Fibroblast of pulmonary artery (primary cell): ENCODE measurements at regions not wholly inside any gene's neighbourhood (a gene's known extent, or its start where the extent isn't known, plus 50 kb on each side); places are given as distances from the start of the nearest gene placed in this dataset.
A peak's percentile ranks its signal among the peaks of the same experiment; 100 is the strongest.

Experiments used
- DNase-seq: peaks from one replicate; pipeline ENCODE4 v3.0.0-alpha.2; 2010; ENCODE audit warnings: low read depth
- H3K4me3 ChIP-seq: replicated peaks from 2 replicates; pipeline ENCODE4 v1.5.1; 2011; ENCODE audit warnings: low read depth, mild to moderate bottlenecking, control low read depth, low read length, moderate library complexity
- TF ChIP-seq, protein P1 (sequence below): IDR thresholded peaks from 2 replicates; pipeline ENCODE4 v1.5.1; 2011; ENCODE audit warnings: mild to moderate bottlenecking, control low read depth, low read length, inconsistent platforms; ENCODE audit errors: missing control alignments

DNA sequence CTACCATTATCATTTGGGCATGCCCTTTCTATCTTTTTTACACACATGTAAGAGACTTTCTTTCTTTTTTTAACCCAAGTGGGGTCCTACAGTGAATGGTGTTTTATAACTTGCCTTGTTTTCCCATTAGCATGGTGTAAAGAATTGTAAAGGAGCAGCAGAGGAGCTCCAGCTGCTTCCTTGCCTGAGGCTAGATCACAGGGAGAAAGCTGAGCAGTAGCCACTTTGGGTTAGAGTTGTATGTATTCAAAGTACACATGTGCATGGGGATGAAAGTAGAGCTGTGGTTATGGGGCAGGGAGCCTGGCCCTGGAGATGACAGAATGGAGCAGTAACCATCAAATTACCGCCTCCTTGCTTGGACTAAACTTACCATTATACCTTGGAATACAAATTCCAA is 231.1 kb upstream of the PDZRN3 start:
- H3K4me3 ChIP-seq: no peak overlapping the region
- TF ChIP-seq, protein P1, sequence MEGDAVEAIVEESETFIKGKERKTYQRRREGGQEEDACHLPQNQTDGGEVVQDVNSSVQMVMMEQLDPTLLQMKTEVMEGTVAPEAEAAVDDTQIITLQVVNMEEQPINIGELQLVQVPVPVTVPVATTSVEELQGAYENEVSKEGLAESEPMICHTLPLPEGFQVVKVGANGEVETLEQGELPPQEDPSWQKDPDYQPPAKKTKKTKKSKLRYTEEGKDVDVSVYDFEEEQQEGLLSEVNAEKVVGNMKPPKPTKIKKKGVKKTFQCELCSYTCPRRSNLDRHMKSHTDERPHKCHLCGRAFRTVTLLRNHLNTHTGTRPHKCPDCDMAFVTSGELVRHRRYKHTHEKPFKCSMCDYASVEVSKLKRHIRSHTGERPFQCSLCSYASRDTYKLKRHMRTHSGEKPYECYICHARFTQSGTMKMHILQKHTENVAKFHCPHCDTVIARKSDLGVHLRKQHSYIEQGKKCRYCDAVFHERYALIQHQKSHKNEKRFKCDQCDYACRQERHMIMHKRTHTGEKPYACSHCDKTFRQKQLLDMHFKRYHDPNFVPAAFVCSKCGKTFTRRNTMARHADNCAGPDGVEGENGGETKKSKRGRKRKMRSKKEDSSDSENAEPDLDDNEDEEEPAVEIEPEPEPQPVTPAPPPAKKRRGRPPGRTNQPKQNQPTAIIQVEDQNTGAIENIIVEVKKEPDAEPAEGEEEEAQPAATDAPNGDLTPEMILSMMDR: no peak
- no peak for DNase-seq

DNA sequence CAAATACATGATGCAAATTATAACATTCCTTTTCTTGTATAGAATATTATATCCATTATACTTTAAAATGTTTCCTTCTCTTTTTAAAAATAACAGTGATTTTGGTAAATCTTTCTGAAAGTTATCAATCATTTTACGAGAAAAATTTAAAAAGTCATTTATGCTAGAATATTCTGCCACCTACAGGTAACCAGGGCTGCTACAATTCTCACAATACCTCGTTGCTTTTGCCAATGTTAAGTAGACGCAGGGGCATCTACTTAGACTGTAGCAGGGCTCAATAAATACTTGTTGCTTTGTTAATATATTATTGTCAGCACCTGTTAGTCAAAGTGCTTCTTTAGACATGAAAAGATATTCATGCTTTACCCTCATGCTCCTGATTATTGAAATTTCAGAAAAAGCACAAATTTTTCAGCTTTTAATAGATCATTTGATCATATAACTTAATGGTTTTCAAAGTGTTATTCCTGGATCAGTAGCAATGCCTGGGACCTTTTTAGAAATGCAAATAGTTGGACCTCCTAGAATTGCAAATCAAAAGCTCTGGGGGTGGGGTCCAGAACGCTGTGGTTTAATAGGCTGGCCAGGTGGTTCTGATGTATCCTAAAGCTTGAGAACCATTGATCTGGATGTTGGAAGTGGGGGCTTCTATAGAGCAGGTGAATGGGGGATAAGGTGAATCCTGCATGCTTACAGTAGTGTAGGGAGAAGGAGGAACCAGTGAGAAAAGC is 223.6 kb upstream of the PDZRN3 start:
- no peak overlapping the region for H3K4me3 ChIP-seq
- TF ChIP-seq, protein P1: peak; percentile 78
- DNase-seq: peak; percentile 60

DNA sequence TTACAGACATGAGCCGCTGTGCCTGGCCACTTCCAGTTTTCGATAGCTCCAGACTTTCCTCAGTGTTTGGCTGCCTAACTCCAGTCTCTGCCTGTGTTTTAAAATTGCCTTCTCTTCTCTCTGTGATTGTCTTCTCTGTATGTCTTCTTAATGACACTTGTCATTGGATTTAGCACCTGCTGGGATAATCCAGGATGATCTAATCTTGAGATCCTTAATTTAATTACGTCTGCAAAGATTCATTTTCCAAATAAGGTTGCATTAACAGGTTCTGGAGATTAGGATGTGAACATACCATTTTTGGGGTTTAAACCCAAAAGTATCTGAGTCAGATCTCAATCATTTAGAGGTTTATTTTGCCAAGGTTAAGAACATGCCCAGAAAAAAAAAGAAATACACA is 222.2 kb upstream of the PDZRN3 start:
- H3K4me3 ChIP-seq: no peak overlapping the region
- no peak for DNase-seq
- TF ChIP-seq, protein P1: no peak

DNA sequence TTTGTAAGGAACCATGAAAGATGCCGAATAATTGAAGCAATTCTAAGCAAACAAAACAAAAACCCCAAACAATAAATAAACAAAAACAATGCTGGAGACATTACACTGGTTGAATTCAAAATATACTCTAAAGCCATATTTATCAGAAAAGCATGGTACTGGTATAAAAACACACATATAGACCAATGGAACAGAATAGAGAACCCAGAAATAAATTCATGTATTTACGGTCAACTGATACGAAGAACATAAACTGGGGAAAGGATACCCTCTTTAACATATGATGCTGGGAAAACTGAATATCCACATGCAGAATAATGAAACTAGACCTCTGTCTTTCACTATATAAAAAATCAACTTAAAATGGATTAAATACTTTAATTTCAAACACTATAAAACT is 214.3 kb upstream of the PDZRN3 start:
- no peak for DNase-seq
- TF ChIP-seq, protein P1: no peak
- no peak overlapping the region for H3K4me3 ChIP-seq

DNA sequence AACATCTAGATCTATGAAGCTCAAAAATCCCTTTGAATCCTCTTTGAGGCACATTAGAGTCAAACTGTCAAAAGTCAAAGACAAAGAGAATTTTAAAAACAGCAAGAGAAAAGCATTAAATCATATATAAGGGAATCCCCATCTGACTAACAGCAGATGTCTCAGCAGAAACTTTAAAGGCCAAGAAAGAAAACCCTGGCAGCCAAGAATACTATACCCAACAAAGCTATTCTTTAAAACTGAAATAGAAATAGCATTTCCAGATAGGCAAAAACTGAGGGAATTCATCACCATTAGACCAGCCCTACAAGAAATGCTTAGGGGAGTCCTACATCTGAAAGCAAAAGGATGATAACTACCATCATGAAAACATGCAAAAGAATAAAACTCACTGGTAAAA is 211.2 kb upstream of the PDZRN3 start:
- TF ChIP-seq, protein P1: no peak
- H3K4me3 ChIP-seq: no peak overlapping the region
- DNase-seq: no peak

DNA sequence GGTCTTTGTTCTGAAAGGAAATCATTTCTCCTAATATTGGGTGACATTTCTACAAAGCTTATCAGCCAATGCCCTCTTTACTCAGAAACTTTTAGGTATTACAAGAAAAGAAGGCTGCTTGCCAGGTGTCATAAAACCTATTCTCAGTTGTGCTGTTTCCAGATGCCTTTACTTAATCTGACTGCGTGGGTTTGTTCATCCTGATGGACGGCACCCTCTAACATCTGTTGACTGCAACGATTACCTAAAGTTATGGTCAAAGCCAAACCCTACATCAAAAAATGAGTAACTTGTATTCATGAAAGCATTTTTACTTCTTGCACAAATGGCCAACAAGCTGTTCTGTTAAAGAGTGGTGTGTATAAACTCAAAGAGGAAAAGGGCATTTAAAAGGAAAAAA is 207.7 kb upstream of the PDZRN3 start:
- no peak for DNase-seq
- TF ChIP-seq, protein P1: no peak
- H3K4me3 ChIP-seq: no peak overlapping the region

DNA sequence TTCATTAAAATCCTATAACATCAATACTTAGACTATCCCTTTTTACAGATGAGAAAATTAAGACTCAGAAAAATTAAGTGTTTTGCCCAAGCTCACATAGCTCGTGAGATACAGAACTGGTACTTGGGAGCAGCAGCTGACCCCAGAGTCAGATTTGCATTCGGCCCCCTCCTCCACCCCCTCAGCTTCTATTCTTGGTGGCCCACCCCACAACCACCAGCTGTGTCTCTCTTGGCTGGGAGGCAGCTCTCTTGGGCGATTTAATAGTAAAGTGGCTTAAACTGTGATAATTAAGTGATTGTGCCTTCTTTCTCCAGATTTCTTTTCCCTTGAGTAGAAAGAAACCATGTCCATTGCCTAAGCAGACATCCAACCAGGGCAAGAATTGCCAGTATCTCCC is 203.6 kb upstream of the PDZRN3 start:
- TF ChIP-seq, protein P1: no peak
- H3K4me3 ChIP-seq: no peak overlapping the region
- DNase-seq: no peak
